HG03045 (cell line): ENCODE measurements at regions not wholly inside any gene's neighbourhood (a gene's known extent, or its start where the extent isn't known, plus 50 kb on each side); places are given as distances from the start of the nearest gene placed in this dataset.

Experiments used
- ATAC-seq: cut with Tn5 transposase; IDR thresholded peaks from one replicate; pipeline ENCODE4 v1.9.1; 2021; ENCODE audit warnings: mild to moderate bottlenecking, moderate library complexity; ENCODE audit not compliant: unreplicated experiment

DNA sequence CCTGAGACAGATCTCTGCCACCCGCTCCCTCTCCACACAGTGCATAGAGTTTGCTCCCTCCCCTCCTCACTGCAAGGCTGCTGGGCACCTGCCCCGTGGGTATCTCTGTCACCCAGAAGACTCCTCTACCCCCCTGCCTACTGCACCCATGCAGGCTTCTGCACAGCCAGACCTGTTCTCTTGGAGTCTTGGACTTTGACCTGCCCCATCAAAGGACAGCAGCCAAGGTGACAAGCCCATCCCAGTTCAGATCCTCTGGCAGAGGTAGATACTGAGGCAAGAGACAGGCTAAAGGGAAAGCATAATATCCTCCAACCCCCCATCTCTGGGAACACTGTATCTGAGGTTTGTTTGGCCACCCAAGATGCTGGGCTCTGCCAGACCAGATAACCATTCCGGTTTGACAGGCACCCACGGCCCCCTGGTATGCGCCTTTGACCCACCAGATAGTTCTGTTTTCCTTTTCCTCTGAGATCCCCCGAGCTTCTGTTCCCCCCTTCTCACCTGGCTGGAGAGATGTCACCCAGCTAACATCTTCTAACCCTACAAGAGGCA is 239.6 kb downstream of the SOX9 start:
- no peak for ATAC-seq

DNA sequence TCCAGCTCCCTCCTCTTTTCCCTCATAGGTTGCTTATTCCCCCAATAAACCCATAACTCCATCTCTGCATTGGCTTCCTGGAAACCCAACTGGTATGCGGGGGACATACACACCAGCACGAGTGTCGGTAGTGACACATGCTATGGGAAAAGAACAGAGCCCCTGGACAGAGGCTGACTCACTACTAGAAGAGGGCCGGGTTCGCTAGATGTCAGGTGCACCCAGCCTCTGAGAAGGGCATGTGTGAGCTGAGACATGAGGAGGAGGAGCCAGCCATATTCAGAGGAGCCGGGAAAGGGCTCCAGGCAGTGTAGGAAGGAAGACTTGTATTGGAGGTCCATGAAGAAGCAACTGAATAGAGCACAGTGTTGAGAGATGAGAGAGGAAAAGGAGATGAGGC is 241.1 kb downstream of the SOX9 start:
- ATAC-seq = no peak

DNA sequence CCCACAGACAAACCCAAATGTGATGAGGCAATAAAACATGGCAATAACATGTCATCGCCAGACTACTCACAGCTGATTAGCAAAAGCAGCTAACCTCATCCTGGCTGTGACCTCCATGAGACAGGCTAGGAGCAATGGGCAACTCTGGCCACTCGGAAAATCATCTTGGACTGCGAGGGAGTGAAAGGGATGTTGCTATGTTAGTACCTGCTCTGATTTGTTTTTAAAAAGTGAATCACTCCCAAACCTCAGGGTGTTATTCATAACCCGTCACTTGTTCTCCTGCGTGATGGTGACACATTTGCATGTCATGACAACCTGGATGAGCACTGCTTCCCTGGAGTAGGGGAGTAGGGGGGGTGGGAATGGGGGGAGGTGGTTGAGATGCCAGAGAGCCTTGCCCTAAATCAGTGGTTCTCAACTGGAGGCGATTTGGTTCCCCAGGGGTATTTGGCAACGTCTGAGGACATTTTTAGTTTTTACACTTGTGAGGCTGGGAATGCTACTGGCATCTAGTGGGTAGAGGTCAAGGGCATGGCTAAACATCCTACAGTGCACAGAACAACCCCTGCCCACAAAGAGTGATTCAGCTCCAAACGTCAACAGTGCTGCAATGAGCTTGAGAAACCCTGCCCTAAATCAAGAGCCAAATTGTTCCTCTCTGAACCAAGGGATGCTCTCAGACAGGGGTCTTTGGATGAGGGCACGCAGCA is 241.7 kb downstream of the SOX9 start:
- no peak for ATAC-seq

DNA sequence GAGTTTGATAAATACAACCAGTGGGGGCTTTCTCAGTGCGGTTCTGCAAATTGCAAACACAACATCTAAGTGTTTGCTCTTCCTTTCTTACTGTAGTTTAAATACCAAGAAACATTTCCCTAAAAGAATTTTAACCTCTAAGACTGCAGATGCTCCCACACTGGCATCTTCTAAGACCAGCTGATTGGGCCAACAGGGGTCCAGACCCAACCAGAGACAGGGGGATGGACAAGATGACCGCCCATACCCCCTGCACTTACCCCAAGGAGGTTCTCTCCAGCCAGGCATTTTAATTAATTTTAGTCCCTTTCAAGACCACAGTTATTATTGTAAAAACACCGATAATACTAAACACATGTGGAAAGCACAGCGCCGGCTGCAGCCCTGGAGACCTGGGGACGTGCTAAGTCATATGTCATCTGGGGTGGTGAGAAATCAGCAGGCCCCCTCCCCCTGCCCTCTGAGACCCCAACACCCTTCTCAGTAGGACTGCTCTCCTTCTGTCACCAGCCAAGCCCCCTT is 242.3 kb downstream of the SOX9 start:
- no peak for ATAC-seq

DNA sequence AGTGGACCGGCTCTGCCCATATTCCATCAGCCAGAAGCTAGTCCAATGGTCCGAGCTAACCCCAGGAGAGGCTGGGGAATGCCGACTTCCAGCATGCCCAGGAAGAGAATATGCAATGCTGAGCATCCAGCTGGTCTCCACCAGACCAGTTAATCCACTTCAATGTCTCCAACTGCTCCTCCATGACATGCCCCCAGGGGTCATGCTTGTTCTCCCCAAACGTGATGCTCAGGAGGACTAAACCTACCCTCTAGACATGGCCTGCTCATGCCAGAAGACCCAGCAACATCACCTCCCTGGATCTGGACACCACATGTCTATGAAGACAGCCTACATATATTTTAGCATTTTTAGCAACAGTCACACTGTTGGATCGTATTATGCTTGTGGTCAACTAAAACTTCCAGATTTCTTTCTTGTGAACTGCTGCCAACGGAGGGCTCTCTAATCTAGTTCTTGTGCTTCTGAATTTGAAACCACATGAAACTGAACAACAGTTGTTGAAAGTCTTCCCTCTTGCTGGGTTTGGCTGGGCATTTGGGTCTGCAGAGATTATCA is 245.1 kb downstream of the SOX9 start:
- no peak for ATAC-seq

DNA sequence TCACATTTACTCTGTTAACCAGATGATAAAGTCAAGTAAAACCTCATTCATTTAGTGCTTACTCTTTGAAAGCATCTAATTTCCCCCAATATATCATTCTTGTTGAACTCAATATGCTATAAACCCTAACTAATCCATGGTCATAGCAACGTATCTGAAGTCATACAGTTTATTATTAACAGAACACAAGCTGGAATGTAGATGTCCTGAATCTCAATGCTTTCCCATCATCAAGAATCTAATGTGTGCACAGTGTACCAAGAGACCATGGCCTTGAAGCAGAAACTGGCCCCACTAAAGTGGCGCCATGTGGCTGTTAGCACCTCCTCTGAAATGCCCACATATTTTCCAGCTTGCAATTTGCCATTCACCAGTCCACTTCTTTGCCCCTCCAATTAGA is 245.8 kb downstream of the SOX9 start:
- ATAC-seq = no peak

DNA sequence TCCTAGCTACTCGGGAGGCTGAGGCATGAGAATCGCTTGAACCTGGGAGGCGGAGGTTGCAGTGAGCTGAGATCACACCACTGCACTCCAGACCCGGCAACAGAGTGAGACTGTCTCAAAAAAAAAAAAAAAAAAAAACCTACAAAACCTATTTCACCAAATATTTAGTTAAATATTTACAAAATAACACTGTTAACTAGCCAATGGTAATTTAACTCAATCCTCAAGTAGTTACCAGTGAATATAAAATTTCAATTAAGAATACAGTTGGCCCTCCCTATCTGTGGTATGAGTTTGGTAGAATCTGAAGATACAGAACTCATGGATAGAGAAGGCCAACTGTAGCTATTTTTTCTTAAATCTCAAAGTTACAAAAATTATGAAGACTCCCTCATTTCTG is 247.4 kb downstream of the SOX9 start:
- no peak for ATAC-seq

DNA sequence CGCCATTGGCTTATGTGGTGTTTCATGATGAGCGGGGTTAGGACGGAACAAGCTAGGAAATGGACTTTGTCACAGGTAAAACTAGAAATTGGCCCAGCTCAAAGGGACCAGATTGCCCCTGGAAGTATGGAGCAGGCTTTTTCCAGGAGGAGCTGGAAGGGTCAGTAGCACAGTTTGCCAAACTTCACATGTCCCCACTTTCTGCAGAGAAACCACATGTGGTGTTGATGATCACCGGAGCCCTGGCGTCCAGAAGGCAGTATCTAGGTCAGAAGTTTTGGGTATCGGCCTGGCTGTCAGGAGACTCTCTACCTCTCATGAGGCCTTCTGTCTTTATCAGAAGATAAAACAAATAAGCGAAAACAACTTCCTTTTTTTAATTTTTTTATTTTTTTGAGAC is 248.5 kb downstream of the SOX9 start:
- ATAC-seq = no peak

DNA sequence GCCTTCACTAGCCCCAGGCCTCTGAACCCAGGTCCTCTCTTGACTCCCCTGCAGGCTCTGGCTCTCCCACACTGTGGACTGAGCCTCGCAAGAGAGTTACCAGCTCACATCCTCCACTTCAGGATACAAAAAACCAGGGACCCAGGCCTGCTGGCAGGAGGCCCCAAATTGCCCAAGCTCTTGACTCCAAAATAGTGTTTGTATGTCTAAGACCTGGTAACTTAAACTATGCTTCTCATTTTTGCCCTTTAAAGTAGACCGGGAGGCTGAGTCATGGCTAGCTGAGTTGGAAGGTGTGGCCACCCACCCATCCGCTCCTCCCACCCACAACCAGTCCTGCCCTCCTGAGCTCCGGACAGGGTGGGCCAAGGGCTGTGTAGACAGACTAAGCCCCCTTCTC is 250.0 kb downstream of the SOX9 start:
- no peak for ATAC-seq

DNA sequence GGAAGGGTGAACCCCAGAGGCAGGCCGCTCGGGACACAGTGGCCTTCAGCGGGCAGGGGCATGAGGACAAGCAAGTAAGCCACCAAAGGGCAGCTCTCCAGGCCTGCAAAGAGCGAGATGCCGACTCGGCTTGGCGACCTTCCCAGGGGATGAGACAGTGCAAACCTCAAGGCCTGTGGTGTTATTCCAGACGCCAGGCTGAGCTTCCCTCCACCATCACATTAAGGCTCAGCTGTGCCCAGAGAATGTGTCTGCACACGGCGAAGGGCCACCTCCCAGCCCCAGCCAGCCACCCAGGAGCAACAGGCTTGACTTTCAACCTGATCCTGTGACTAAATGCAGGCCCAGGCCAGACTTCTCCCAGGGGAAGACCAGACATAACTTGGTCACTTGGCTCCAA is 251.4 kb downstream of the SOX9 start:
- ATAC-seq = no peak

DNA sequence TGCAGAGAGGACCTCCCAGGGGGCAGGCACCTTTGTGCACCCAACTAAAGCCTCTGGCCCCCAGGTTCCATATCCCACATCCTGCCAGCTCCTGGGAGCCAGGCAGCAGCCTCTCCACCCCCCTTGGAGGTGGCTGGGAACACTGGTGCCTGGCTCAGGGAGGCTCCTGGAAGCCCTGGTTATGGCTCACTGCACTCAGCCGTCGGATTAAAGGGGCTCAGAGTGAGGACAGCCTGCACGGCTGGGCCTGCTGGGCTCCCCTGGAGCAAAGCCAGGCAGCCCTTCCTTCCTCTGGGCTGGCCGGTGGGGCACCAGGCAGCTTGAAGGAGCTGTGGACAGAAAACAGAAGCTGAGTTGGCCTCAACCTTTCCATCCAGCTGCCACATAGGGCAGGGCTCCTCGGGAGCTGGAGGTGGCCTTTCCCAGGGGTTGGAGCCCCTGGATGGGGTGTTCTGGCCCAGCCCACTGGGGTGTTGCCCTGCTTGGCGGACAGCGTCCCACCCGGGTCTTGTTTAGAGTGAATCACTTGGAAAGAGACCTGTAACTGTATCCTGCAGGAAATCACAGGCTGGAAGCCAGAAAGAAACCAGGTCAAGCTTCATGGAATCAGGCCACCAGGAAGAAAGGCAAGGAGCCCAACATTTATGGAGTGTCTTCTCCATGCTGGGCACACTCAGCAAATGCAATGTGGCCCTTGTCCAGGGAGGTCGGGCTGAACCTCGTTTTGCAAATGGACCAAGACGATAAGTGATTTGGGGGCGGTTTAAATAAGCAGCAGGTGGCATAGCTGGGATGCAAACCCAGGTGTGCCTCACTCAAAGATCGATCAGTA is 253.3 kb downstream of the SOX9 start:
- no peak for ATAC-seq

DNA sequence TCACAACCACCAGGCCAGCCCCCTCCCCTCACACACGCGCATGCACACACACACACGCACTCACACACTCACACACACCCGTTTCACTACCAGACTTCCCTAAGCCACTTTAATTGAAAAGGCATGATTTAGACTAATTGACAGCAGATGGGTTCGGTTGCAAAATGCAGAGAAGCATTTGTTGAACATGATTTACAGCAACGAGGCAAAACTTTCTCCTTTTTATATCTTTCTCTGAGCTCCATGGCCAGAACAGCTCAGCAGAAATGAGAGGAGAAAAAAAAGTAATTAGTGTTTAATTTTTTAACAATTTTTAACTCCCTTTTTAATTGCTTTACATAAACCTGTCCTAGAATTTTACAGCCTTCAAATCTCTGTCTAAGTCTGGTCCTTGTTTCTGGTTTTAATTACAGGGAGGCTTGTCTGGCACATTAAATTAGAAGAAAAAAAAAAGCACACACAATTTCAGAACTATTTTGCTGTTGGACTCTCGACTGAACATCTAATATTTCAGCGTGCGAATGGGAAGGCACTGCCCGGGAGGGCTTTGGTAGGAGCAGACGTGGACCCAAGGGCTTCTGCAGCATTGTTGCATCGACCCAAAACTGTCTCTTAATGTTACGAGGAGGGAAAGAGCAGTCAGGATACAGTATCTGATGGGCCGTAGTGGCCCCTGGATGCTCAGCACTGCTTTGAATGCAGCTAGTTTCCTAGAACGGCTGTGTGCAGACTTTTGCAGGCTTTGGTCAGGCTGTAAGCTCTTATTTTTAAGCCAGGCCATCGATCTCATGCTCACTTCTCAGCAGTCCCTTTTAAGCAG is 255.9 kb downstream of the SOX9 start:
- no peak for ATAC-seq

DNA sequence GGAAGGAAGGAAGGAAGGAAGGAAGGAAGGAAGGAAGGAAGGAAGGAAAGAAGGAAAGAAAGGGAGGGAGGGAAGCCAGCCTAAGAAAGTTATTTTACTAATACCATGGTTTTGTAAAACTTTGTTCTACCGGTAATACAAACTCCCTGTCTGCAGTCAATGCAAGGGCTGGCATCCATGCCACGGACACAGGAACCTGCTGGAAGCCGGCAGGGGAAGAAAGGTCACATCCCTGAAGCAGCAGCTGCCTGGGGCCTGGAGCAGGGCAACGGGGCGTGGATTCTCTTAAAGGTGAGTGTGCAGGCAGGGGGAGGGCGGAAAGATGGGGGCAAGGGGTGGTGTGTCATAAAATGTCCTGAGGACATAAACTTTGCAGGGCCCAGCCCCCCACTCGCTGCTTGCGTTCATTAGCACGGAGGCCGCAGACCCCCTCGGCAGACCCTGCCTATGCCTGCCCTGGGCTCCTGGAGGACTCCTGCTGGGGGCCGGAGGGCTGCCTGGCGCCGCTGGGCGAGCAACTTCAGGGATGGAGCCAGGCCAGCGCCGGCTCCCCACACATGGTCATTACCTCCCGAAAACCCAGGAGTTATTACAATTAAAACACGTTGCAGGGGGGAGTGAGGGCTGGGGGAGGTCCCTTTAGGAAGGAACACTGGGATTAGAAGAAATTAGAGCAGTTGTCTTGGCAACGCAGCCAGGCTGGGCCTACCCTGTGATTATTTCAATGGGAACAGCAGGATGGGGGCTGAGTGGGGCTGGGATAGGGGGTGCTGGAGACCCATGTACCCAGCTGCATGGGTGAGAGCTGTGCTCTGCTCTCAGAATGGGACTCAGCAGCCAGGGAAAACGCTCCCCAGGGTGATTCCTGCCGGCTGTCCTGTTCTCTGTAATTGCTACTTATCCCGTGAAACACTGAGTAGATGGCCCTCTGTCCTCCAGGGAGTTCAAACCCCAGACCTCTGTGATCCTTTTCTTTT is 257.9 kb downstream of the SOX9 start:
- ATAC-seq = no peak

DNA sequence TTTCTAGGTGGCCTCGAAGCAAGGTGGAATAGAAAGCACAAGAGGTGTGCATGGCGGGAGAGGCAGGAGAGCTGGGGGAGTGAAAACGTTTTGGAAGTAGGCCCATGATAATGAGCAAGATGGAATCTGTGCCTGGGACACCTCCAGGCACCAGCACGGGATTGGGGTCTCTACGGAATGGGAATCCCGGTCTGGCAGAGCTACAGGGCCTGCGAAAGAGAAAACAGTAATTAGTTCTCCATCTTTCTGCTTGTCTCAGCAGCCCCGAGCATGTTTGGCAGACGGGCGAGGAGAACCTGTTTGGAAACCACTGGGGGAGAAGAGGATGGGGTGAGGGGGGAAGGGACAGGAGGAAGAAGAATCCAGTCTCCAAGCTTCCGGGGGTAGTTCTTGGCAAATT is 258.7 kb downstream of the SOX9 start:
- ATAC-seq = no peak

DNA sequence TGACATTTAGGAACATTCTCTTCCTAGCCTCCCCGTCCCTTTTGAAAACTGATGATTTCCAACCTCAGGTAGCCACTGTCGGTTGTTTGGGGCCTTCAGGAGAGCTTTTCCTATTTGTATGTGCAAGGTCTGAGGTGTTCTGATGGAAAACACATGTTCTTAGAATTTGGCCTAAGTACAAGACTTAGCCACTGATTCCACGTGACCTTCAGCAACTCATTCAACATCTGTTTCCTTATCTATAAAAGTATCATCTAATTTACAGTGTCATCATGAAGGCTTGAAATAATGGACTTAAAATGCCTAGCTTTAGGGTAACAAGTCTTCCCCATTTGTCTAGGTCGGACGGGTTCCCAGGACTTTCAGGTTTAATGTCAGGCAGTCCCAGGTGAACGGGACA is 259.3 kb downstream of the SOX9 start:
- ATAC-seq = no peak

DNA sequence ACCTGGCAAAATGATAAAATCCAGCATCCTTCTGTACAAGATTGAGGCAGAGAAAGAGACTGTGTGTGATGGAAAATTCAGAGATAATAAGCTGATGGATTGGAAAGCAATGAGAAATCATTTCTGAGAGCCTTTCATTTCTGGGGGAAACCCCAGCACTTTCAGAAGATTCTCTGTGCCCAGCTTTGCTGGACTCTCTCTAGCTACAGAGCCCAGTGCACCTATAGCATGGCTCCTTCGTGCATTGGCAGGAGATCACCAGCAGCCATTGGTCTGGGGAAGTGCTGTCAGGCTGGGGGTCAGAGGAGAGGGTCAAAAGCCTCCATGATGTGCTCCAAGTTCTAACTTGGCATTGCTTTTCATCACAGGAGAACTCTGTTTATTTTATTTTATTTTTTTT is 259.9 kb downstream of the SOX9 start:
- no peak for ATAC-seq

DNA sequence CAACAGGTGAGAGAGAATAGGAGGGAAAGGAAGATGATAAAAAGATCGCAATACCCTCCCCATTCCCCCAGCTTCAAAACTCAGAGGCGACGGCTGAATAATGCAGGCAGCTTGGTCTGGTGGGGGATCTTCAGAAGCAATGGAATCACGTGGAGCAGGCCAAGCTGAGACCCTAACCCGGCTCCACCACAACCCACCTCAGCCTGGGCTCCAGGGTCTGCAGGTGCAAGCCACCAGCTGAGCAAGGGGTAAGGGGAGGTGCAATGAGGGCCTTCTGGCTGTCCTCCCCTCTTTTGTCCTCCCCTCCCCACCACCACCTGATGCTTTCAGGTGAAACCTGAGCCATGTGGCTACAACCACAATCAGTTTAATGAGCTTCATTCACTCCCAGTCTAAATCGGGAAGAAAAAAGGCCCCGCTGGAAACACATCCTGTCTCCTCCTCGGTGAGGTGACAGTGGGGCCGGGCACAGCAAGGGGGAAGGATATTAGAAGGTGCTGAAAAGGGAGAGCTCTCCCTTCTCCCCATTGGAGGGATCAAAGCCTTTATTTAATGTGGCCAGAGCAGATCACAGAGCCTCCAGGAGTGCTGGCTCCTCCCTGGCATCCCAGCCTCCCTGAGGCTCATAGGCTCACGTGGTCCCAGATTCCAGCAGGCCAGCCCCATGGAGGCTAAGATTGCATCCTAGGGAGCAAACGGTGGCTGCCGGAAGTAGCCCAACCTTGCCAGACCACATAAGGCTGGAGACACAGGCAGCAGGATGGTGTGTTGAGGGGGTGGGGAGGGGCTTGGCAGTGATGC is 261.0 kb downstream of the SOX9 start:
- ATAC-seq = no peak

DNA sequence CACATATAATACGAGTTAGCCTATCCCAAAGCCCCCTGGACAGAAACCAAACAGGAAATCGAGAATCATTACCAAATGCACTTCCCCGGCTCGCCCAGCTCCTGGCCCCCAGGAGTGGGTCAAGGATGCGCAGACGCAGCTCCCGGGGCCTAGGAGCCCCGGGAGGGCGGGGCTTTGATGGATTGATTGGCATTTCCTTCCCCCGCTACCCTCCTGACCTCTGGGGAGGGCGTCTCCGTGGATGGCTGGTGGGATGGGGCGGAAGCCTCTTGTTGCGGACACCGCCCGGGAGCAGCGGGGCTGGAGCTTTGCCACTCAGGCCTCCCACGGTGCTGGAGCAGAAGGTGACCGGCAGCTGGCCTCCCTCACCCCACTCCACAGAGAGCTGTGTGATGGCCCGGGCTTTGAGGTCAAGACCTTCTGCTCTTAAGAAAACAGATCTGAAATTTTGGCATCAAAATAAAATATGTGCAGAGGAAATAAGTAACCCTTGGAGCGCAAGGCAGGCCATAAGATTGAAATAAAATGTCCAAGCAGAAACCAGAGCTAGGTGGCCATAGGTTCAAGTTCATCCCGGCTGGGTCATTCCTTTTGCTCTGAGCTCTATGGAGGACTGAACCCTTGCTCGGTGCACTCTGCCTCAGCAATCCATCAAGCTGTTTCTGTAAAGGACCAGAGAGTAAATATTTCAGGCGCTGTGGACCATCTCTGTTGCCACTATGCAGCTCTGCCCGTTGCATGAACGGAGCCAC is 262.3 kb downstream of the SOX9 start:
- no peak for ATAC-seq
